ENCODE measurements at regions not wholly inside any gene's neighbourhood (a gene's known extent, or its start where the extent isn't known, plus 50 kb on each side); places are given as distances from the start of the nearest gene placed in this dataset.

GRCh38 chrX:145532176-145532780 is 285.0 kb downstream of the SPANXN1 start:
- TF ChIP-seq CTCF (IDR thresholded peaks at IDR 0.05) (no peak), ZFX (IDR thresholded peaks at IDR 0.05; ENCODE audit: borderline replicate concordance) (no peak)
